Activated CD4-positive, alpha-beta memory T cell treated with anti-CD3 and anti-CD28 coated beads, Interleukin-2, amount 10 ng/mL, durations not matched to agents 7 days and 5 days (primary cell): ENCODE measurements at regions not wholly inside any gene's neighbourhood (a gene's known extent, or its start where the extent isn't known, plus 50 kb on each side); places are given as distances from the start of the nearest gene placed in this dataset.

Source experiments
- CTCF ChIA-PET: fragments of 350-600 bp; sonication (Branson Sonifier 250); formaldehyde crosslinking; loops from one replicate; lab custom pipeline; 2021; ENCODE audit warnings: antibody characterized with exemption, inconsistent platforms; lab: Charles Lee
- POLR2A ChIA-PET: fragments of 350-600 bp; sonication (Branson Sonifier 250); formaldehyde crosslinking; loops from one replicate; lab custom pipeline; 2021; ENCODE audit warnings: antibody characterized with exemption; lab: Charles Lee
- DNase-seq: peaks from one replicate; pipeline ENCODE4 v3.0.0-alpha.2; 2020
- H3K27ac Mint-ChIP-seq: one replicate; pipeline ENCODE4 v1.8.0; 2021; ENCODE audit warnings: mild to moderate bottlenecking, mixed read lengths
- H3K27me3 Mint-ChIP-seq: one replicate; pipeline ENCODE4 v1.8.0; 2021; ENCODE audit warnings: mixed read lengths
- H3K36me3 Mint-ChIP-seq: one replicate; pipeline ENCODE4 v1.8.0; 2021; ENCODE audit warnings: low read depth, mixed read lengths
- H3K4me1 Mint-ChIP-seq: one replicate; pipeline ENCODE4 v1.8.0; 2021; ENCODE audit warnings: mixed read lengths
- H3K4me3 Mint-ChIP-seq: one replicate; pipeline ENCODE4 v1.8.0; 2021; ENCODE audit warnings: mild to moderate bottlenecking, mixed read lengths
- H3K9me3 Mint-ChIP-seq: one replicate; pipeline ENCODE4 v1.8.0; 2021; ENCODE audit warnings: mixed read lengths

- H3K36me3 Mint-ChIP-seq = no peaks in the 10 kb centered on the region
- no peak overlapping the region for H3K27ac Mint-ChIP-seq
- H3K9me3 Mint-ChIP-seq = peaks cover 14% of the 10 kb centered on the region
- no peak overlapping the region for H3K4me3 Mint-ChIP-seq
- no peaks in the 10 kb centered on the region for H3K27me3 Mint-ChIP-seq
- ChIA-PET POLR2A (no interaction called here), CTCF (no interaction called here)
- DNase-seq = no peak
- H3K4me1 Mint-ChIP-seq = no peaks in the 10 kb centered on the region
Observed at GRCh38 chr15:46732060-46732459, 985.2 kb upstream of the SEMA6D start.

- H3K36me3 Mint-ChIP-seq = no peaks in the 10 kb centered on the region
Observed at GRCh38 chr15:46735115-46735514, 982.2 kb upstream of the SEMA6D start.

DNA sequence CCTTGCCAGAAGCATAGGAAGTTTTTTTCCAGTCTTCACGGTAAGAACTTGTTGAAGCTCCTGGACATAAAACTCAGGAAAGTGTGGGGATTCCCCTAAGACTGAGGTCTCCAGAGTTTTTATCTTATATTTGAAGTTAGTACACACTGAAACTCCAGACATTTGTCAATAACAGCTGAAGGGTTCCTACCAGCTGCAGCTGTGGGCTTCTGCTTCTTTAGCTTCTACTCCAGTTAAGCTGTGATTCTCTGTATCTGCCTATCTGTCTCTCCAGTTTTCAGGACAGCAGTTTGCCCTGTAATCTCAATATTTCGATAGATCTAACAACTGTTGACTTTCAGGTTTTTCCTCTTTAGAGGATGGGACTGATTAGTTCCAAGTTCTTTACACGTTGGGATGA lies 966.0 kb upstream of the SEMA6D start:
- H3K36me3 Mint-ChIP-seq = no peaks in the 10 kb centered on the region
- no peak overlapping the region for H3K4me3 Mint-ChIP-seq
- ChIA-PET CTCF (no interaction called here), POLR2A (no interaction called here)
- H3K27me3 Mint-ChIP-seq = no peaks in the 10 kb centered on the region
- peaks cover 18% of the 10 kb centered on the region for H3K9me3 Mint-ChIP-seq
- H3K4me1 Mint-ChIP-seq = no peaks in the 10 kb centered on the region
- no peak for DNase-seq
- no peak overlapping the region for H3K27ac Mint-ChIP-seq

More at GRCh38 chr15:46735115-46735514, 982.2 kb upstream of the SEMA6D start:
- POLR2A ChIA-PET = no interaction called here
- Mint-ChIP-seq H3K27ac (no peak overlapping the region), H3K4me3 (no peak overlapping the region), H3K4me1 (no peaks in the 10 kb centered on the region), H3K27me3 (no peaks in the 10 kb centered on the region), H3K9me3 (peaks cover 9% of the 10 kb centered on the region)
- no peak for DNase-seq
- CTCF ChIA-PET = no interaction called here

DNA sequence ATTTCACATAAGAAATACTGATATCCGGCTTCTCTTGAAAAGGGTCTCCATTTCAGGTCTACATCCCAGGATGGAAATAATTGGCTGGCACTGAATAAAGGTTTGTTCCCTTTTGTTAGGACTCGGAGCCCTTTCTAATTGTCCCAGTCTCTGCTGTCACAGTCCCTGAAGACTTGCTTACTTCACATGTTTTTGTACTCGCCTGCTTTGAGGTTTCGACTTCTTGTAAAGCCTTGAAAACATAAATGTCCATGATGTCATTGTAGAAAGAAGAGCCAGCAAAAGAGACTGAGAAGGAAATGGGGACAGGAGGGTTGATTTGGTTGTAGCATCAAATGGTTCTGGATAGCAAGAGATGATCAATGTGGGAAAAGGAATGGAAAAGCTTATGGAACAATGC lies 963.4 kb upstream of the SEMA6D start:
- CTCF ChIA-PET = no interaction called here

DNA sequence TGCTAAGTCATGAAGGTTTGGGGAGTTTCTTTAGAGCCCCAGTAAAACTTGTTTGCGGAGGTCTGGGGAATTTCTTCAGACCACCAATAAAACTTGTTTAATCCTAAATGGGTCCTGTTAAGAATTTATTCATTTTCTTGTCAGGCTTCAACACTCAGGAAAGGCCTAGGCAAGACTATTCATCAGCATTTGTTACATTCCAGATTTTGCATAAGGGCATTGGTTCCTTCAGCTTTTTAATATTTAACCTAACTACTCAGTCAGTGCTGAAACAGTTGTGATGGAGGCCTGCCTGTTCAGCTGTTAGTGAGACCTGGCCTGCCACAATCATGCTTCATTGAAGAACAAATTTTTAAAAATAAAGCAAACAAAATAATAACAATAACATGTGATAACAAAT lies 954.2 kb upstream of the SEMA6D start:
- Mint-ChIP-seq H3K4me1 (no peaks in the 10 kb centered on the region), H3K36me3 (no peaks in the 10 kb centered on the region), H3K9me3 (peaks cover 13% of the 10 kb centered on the region), H3K27ac (no peak overlapping the region), H3K27me3 (no peaks in the 10 kb centered on the region), H3K4me3 (no peak overlapping the region)
- ChIA-PET CTCF (no interaction called here), POLR2A (no interaction called here)
- DNase-seq = no peak

More for the DNA sequence above, 963.4 kb upstream of the SEMA6D start:
- no peaks in the 10 kb centered on the region for H3K4me1 Mint-ChIP-seq
- no peak overlapping the region for H3K27ac Mint-ChIP-seq
- H3K27me3 Mint-ChIP-seq = no peaks in the 10 kb centered on the region
- H3K36me3 Mint-ChIP-seq = no peaks in the 10 kb centered on the region
- peaks cover 21% of the 10 kb centered on the region for H3K9me3 Mint-ChIP-seq
- POLR2A ChIA-PET = no interaction called here
- no peak for DNase-seq
- no peak overlapping the region for H3K4me3 Mint-ChIP-seq

- CTCF ChIA-PET = no interaction called here
- H3K27me3 Mint-ChIP-seq = no peaks in the 10 kb centered on the region
Observed at GRCh38 chr15:46764851-46765250, 952.5 kb upstream of the SEMA6D start.

DNA sequence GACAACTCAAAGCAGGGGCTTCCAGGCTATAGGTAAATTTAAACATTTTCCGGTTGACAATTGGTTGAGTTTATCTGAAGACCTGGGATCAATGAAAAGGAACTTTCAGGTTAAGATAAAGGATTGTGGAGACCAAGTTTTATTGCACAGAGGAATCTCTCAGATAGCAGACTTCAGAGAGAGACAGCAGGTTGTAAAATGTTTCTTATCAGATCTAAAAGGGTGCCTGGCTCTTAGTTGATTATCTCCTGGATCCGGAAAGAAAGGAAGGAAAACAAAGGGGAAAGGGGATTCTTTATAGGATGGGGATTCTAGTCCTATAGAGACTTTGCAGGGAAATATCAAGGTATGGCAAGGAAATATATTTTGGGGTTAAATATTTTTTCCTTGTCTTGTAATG lies 951.3 kb upstream of the SEMA6D start:
- CTCF ChIA-PET = no interaction called here
- Mint-ChIP-seq H3K4me1 (no peaks in the 10 kb centered on the region), H3K36me3 (no peaks in the 10 kb centered on the region)

More at GRCh38 chr15:46764851-46765250, 952.5 kb upstream of the SEMA6D start:
- no peak overlapping the region for H3K4me3 Mint-ChIP-seq
- H3K9me3 Mint-ChIP-seq = peaks cover 21% of the 10 kb centered on the region
- H3K4me1 Mint-ChIP-seq = no peaks in the 10 kb centered on the region
- POLR2A ChIA-PET = no interaction called here
- no peak for DNase-seq
- no peaks in the 10 kb centered on the region for H3K36me3 Mint-ChIP-seq
- no peak overlapping the region for H3K27ac Mint-ChIP-seq

GRCh38 chr15:46768287-46768686 lies 949.0 kb upstream of the SEMA6D start:
- peaks cover 23% of the 10 kb centered on the region for H3K9me3 Mint-ChIP-seq
- H3K4me1 Mint-ChIP-seq = no peaks in the 10 kb centered on the region
- H3K27ac Mint-ChIP-seq = no peak overlapping the region
- H3K4me3 Mint-ChIP-seq = no peak overlapping the region
- CTCF ChIA-PET = no interaction called here
- no peaks in the 10 kb centered on the region for H3K27me3 Mint-ChIP-seq
- POLR2A ChIA-PET = no interaction called here
- H3K36me3 Mint-ChIP-seq = no peaks in the 10 kb centered on the region
- no peak for DNase-seq

More for the DNA sequence above, 951.3 kb upstream of the SEMA6D start:
- H3K27me3 Mint-ChIP-seq = no peaks in the 10 kb centered on the region
- H3K9me3 Mint-ChIP-seq = peaks cover 22% of the 10 kb centered on the region
- no peak overlapping the region for H3K27ac Mint-ChIP-seq
- no peak overlapping the region for H3K4me3 Mint-ChIP-seq
- no peak for DNase-seq
- POLR2A ChIA-PET = no interaction called here

DNA sequence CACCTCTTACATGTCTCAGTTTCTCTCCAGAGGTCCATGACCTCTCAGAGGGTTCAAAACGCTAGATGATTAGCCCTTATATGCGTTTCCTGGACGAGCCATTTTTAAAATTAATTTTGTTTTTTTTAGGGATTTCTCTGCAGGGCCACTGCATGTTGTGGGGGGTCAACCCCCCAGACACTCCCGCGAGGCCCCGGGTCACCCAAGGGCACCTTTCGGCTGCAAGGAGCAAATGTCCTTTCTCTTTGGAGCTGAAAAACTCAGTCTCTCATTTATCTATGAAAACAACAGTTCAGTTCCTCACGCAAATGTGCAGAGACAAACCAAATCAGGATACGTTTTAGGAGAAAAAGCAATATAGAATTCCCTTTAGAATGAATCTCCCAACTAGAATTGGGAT lies 944.3 kb upstream of the SEMA6D start:
- no peak for DNase-seq
- Mint-ChIP-seq H3K4me1 (no peaks in the 10 kb centered on the region), H3K9me3 (peaks cover 30% of the 10 kb centered on the region), H3K36me3 (no peaks in the 10 kb centered on the region), H3K4me3 (no peak overlapping the region), H3K27ac (no peak overlapping the region), H3K27me3 (no peaks in the 10 kb centered on the region)
- ChIA-PET CTCF (no interaction called here), POLR2A (no interaction called here)

DNA sequence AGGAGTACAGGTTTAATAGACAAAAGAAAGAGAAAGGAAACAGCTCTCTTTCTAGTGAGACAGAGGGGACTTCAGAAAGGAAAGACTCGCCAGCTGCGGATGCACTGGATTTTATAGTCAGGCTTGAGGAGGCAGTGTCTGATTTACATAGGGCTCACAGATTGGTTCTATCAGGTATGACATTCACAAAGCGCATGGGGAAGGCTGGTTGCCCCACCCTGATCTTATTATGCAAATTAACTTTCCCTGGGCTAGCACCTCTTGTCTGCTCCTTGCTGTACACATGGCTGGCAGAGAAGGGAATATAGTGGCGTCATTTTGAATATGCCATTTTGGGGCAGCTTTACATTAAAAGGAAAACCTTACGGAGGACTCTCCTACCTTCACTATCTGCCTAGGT lies 938.4 kb upstream of the SEMA6D start:
- no peak overlapping the region for H3K4me3 Mint-ChIP-seq
- no peaks in the 10 kb centered on the region for H3K4me1 Mint-ChIP-seq
- CTCF ChIA-PET = no interaction called here
- no peak overlapping the region for H3K27ac Mint-ChIP-seq
- no peak for DNase-seq
- no peaks in the 10 kb centered on the region for H3K36me3 Mint-ChIP-seq
- POLR2A ChIA-PET = no interaction called here
- H3K27me3 Mint-ChIP-seq = no peaks in the 10 kb centered on the region
- H3K9me3 Mint-ChIP-seq = peaks cover 16% of the 10 kb centered on the region

DNA sequence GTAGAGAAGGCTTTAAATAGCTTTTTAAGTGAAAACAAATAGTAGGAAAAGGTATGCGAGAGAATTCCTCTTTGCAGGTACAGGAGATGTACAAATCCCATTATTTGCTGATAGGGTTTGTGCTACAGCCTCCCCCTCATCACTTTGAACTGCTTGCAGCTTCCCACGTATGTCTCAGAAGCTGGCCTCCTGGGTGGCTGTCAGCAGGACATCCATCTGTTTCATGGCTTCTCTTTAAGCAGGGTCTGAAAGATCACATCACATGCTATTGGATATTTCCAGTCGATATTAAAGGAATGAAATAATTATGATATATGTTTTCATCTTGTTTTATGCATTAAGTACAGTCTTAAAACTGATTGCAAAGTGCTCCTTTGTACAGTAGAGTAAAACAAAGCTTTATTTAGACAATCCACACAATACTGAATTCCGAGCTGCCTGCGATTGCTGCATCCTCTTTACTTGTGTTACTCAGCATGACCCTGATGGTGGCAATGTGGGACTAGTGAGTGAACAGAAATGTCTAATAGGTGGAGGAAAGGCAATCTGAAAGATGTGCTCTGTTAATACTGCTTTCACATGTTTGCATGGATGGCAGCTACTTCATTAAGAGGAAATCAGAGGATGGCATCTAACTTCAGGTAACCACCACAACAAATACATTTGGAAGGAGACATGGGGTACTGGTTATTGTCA lies 930.6 kb upstream of the SEMA6D start:
- Mint-ChIP-seq H3K4me1 (no peaks in the 10 kb centered on the region), H3K4me3 (no peak overlapping the region), H3K9me3 (peaks cover 14% of the 10 kb centered on the region), H3K27me3 (no peaks in the 10 kb centered on the region), H3K36me3 (no peaks in the 10 kb centered on the region), H3K27ac (no peak overlapping the region)
- ChIA-PET POLR2A (no interaction called here), CTCF (no interaction called here)
- DNase-seq = no peak

DNA sequence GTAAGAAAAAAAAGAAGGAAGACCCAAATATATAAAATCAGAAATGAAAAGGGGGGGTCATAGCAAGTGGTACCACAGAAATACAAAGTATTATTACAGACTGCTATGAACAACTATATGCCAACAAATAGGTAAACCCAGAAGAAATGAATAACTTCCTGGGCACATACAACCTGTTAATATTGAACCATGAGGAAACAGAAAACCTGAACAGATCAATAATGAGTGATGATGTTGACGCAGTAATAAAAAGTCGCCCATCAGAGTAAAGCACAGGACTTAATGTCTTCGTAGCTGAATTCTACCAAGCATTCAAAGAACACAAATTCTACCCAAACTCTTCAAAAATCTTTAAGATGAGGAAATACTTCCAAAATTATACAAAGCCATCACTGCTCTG lies 921.6 kb upstream of the SEMA6D start:
- CTCF ChIA-PET = no interaction called here
- POLR2A ChIA-PET = no interaction called here
- no peaks in the 10 kb centered on the region for H3K27me3 Mint-ChIP-seq
- H3K4me1 Mint-ChIP-seq = no peaks in the 10 kb centered on the region
- no peak overlapping the region for H3K27ac Mint-ChIP-seq
- H3K4me3 Mint-ChIP-seq = no peak overlapping the region
- no peaks in the 10 kb centered on the region for H3K36me3 Mint-ChIP-seq
- H3K9me3 Mint-ChIP-seq = peaks cover 6% of the 10 kb centered on the region
- no peak for DNase-seq

DNA sequence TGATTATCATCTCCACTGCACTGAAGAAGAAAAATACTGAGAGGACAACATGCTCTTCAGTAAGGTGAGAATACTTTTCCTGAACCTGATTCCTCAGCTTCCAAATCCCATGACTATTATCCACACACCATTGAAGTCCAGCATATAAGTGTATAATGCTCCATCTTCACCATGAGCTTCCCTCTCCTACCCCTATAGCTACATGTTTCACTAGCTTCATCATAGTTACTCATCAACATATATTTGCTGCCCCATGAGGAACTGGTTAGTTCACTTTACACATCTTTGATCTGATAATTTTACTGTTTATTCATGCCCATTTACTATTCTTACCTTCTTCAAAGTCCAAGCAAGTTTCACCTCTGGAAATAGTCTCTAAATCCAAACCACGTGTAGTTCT lies 908.5 kb upstream of the SEMA6D start:
- no peaks in the 10 kb centered on the region for H3K27me3 Mint-ChIP-seq
- H3K27ac Mint-ChIP-seq = no peak overlapping the region
- peaks cover 8% of the 10 kb centered on the region for H3K9me3 Mint-ChIP-seq
- DNase-seq = no peak
- no peak overlapping the region for H3K4me3 Mint-ChIP-seq
- no peaks in the 10 kb centered on the region for H3K36me3 Mint-ChIP-seq
- ChIA-PET POLR2A (no interaction called here), CTCF (no interaction called here)
- H3K4me1 Mint-ChIP-seq = no peaks in the 10 kb centered on the region

DNA sequence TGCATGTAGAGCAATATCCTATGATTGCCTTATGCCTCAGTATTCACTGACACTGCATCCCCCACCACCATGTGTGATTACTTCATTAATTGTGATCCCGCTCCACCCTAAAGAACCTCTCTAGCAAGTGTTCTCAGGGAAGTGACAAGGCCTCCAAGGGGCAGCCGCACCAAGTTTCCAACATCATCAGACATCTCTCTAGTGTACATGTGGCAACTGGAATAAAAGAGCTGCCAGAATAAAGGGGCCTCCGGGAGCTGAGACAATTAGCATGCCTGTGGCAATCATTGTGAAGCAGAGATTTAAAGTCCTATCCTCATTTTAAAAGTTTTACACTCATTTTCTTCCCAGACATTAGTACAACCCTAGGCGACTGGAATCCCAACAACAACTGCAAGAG lies 902.1 kb upstream of the SEMA6D start:
- Mint-ChIP-seq H3K9me3 (peaks cover 28% of the 10 kb centered on the region), H3K4me1 (no peaks in the 10 kb centered on the region), H3K27ac (no peak overlapping the region), H3K4me3 (no peak overlapping the region), H3K36me3 (no peaks in the 10 kb centered on the region), H3K27me3 (no peaks in the 10 kb centered on the region)
- no peak for DNase-seq
- ChIA-PET POLR2A (no interaction called here), CTCF (no interaction called here)
